ENCODE measurements at regions not wholly inside any gene's neighbourhood (a gene's known extent, or its start where the extent isn't known, plus 50 kb on each side); places are given as distances from the start of the nearest gene placed in this dataset.

- CTCF ChIA-PET, result no interaction called here
- in situ Hi-C loops (cut with MboI), result no loop called here
Observed at GRCh38 chr6:90819483-90819882, 232.6 kb upstream of the MAP3K7 start.

More at GRCh38 chr6:90819483-90819882, 232.6 kb upstream of the MAP3K7 start:
- Histone ChIP-seq H3K9ac (ENCODE audit: control insufficient read depth, insufficient read depth, low read length) (no peak overlapping the region), H3K27me3 (replicated peaks in 1 of 2; ENCODE audit: control insufficient read depth in 2 of 2, insufficient read depth in 2 of 2, low read length in 1 of 2) (no peaks in the 10 kb centered on the region), H4K20me1 (ENCODE audit: control insufficient read depth, insufficient read depth) (no peaks in the 10 kb centered on the region), H3K79me2 (ENCODE audit: control insufficient read depth, insufficient read depth, low read length) (no peaks in the 10 kb centered on the region), H3K4me1 (ENCODE audit: control insufficient read depth, insufficient read depth, low read length) (no peaks in the 10 kb centered on the region), H3K4me2 (ENCODE audit: control insufficient read depth, insufficient read depth) (no peak overlapping the region), H3K27ac (ENCODE audit: control insufficient read depth, insufficient read depth) (no peak overlapping the region), H3K9me3 (replicated peaks; ENCODE audit: control insufficient read depth, insufficient read depth, low read length) (no peaks in the 10 kb centered on the region), H3K36me3 (ENCODE audit: control insufficient read depth in 2 of 2, insufficient read depth in 2 of 2, low read length in 1 of 2) (no peaks in the 10 kb centered on the region), H3K4me3 (no peak overlapping the region), H2AFZ (ENCODE audit: control insufficient read depth, low read depth, low read length) (no peak overlapping the region)
- no TSS peak for BruUV-seq (replicated peaks)
- no peak for FAIRE-seq
- POLR2A ChIA-PET, result no interaction called here
- 9% methylated on average over 4 of the region's 4 CpGs for WGBS (ENCODE audit: insufficient coverage, insufficient replicate concordance, low lambda C conversion rate, missing lambda C conversion rate)
- TF ChIP-seq KDM1A (IDR thresholded peaks at IDR 0.05; ENCODE audit: borderline replicate concordance) (no peak), EGR1 (IDR thresholded peaks at IDR 0.05; ENCODE audit: borderline replicate concordance in 1 of 2, low read depth in 2 of 2, low read length in 2 of 2) (no peak), HSF1 (IDR thresholded peaks at IDR 0.05; ENCODE audit: low read depth, low read length) (no peak), TCF3 (IDR thresholded peaks at IDR 0.05; ENCODE audit: borderline replicate concordance, insufficient read depth, low read depth, low read length) (no peak), CTCF (IDR thresholded peaks at IDR 0.05 in 2 of 3, conservative IDR thresholded peaks at IDR 0.05 in 1 of 3; ENCODE audit: control insufficient read depth in 2 of 3, extremely low read depth in 1 of 3, insufficient read depth in 1 of 3, low read depth in 3 of 3, low read length in 3 of 3) (no peak), BRCA1 (IDR thresholded peaks at IDR 0.05; ENCODE audit: low read depth, low read length) (no peak), ZZZ3 (IDR thresholded peaks at IDR 0.05; ENCODE audit: control insufficient read depth, insufficient read length, low read depth) (no peak), MEF2B (IDR thresholded peaks at IDR 0.05; ENCODE audit: partially characterized antibody, poor library complexity, severe bottlenecking) (no peak), LARP7 (IDR thresholded peaks at IDR 0.05) (no peak), SUZ12 (IDR thresholded peaks at IDR 0.05; ENCODE audit: unreplicated experiment) (no peak)
- RAD21 ChIA-PET (ENCODE audit: unreplicated experiment), result no interaction called here
- SMC1A ChIA-PET (ENCODE audit: uncharacterized antibody, unreplicated experiment), result no interaction called here
- intact Hi-C loops (cut with micrococcal nuclease; ENCODE audit: unreplicated experiment), result no loop called here
- no peak for DNase-seq (ENCODE audit: low read depth, low spot score)
- no peak for ATAC-seq

All from GM12878 (cell line).